ENCODE measurements at regions not wholly inside any gene's neighbourhood (a gene's known extent, or its start where the extent isn't known, plus 50 kb on each side); places are given as distances from the start of the nearest gene placed in this dataset.
"Not testable (repeated sequence)": the region's sequence is repeated elsewhere in the genome, so short reads cannot be mapped to it uniquely, and the experiment has no call there.

GRCh38 chr15:20303248-20304171, 238.1 kb downstream of the GOLGA6L6 start:
- H3K4me1 ChIP-seq (replicated peaks in 1 of 4; ENCODE audit: control insufficient read depth in 3 of 4, insufficient read depth in 4 of 4, low read length in 3 of 4); H3K4me3 ChIP-seq (ENCODE audit: extremely low read depth in 1 of 4, insufficient read depth in 2 of 4, low read depth in 3 of 4, low read length in 4 of 4); H3K9ac ChIP-seq (replicated peaks in 1 of 4; ENCODE audit: extremely low read depth in 1 of 4, low read depth in 3 of 4, low read length in 3 of 4); H2BK20ac ChIP-seq (ENCODE audit: low read length); CTCF ChIA-PET (ENCODE audit: partially characterized antibody); H2BK15ac ChIP-seq (ENCODE audit: low read length); H3K27me3 ChIP-seq (replicated peaks in 1 of 4; ENCODE audit: control insufficient read depth in 3 of 4, extremely low read depth in 1 of 4, insufficient read depth in 3 of 4, low read length in 3 of 4); POLR2A ChIA-PET (ENCODE audit: partially characterized antibody); H3K23me2 ChIP-seq (ENCODE audit: low read depth, low read length); H3K4me2 ChIP-seq (ENCODE audit: insufficient read depth in 1 of 2, low read depth in 2 of 2, low read length in 2 of 2); H2AFZ ChIP-seq (ENCODE audit: low read length); H4K8ac ChIP-seq (ENCODE audit: extremely low read depth, insufficient read depth, low read length); H2BK120ac ChIP-seq (replicated peaks; ENCODE audit: low read depth, low read length); H3K4ac ChIP-seq (replicated peaks; ENCODE audit: insufficient read length, low read depth, low read length); H2BK12ac ChIP-seq (ENCODE audit: low read depth, low read length); H3K79me1 ChIP-seq (ENCODE audit: low read depth, low read length); H3K27ac ChIP-seq (ENCODE audit: low read depth, low read length); H3K79me2 ChIP-seq (ENCODE audit: control insufficient read depth in 1 of 2, insufficient read depth in 2 of 2, low read length in 2 of 2); H3K18ac ChIP-seq (ENCODE audit: extremely low read depth, low read length); H2AK5ac ChIP-seq (ENCODE audit: low read depth, low read length); FAIRE-seq; H4K91ac ChIP-seq (replicated peaks; ENCODE audit: insufficient read length, low read length); H3K56ac ChIP-seq (replicated peaks; ENCODE audit: insufficient read length, low read depth, low read length); H4K5ac ChIP-seq (ENCODE audit: insufficient read length, low read depth, low read length); H3K36me3 ChIP-seq (ENCODE audit: control insufficient read depth in 2 of 4, insufficient read depth in 4 of 4, low read length in 3 of 4); H2BK5ac ChIP-seq (ENCODE audit: low read depth, low read length); DNase-seq (ENCODE audit: low read depth in 1 of 2, low spot score in 2 of 2); H3K23ac ChIP-seq (ENCODE audit: insufficient read length); H4K20me1 ChIP-seq (replicated peaks in 1 of 2; ENCODE audit: control insufficient read depth in 1 of 2, insufficient read depth in 2 of 2, low read length in 2 of 2); H3K14ac ChIP-seq (ENCODE audit: insufficient read length): not testable (repeated sequence)
- WGBS, 2 experiments (ENCODE audit: extremely low coverage in 1 of 2, insufficient coverage in 1 of 2, insufficient read length in 1 of 2, insufficient replicate concordance in 2 of 2, low coverage in 1 of 2, low lambda C conversion rate in 2 of 2, missing lambda C conversion rate in 1 of 2) = 90% methylated on average over 4 of the region's 4 CpGs; no CpG with 5 or more reads in 1 of the 2 experiments
- H3K9me3 ChIP-seq (ENCODE audit: insufficient read depth in 2 of 2, low read depth in 1 of 2, low read length in 1 of 2) = peaks cover 0 to 67% of the 10 kb centered on the region in 2 experiments; a peak in 3 of 4 replicates
